ENCODE measurements at regions not wholly inside any gene's neighbourhood (a gene's known extent, or its start where the extent isn't known, plus 50 kb on each side); places are given as distances from the start of the nearest gene placed in this dataset.

- no peak for TF ChIP-seq POLR2A (IDR thresholded peaks at IDR 0.05; ENCODE audit: borderline replicate concordance, extremely low read depth, insufficient read depth, insufficient read length)
- TF ChIP-seq FOSL1 (IDR thresholded peaks at IDR 0.05; ENCODE audit: low read depth): no peak
These were observed 523.7 kb downstream of the CCDC171 start for GRCh38 chr9:16076511-16076910.
